Spleen (tissue), 11 donors: ENCODE measurements at regions not wholly inside any gene's neighbourhood (a gene's known extent, or its start where the extent isn't known, plus 50 kb on each side); places are given as distances from the start of the nearest gene placed in this dataset.

Experiments
- DNase-seq: peaks from one replicate; pipeline ENCODE4 v3.0.0-alpha.2; 2020
- H3K27ac ChIP-seq, 8 donors: fragments of 200-600 bp; sonication (generic) in 7 of 8; 1 replicate in 4 of 8; 2 replicates in 4 of 8; pipeline versions ENCODE4 v1.5.0 to v1.8.0; 2016 to 2021; ENCODE audit warnings: inconsistent platforms in 4 of 8, mild to moderate bottlenecking in 4 of 8, moderate library complexity in 1 of 8
- H3K27me3 ChIP-seq, 7 donors: fragments of 200-600 bp; sonication (generic) in 6 of 7; replicated peaks in 1 of 7; 1 replicate in 4 of 7; 2 replicates in 3 of 7; pipeline versions ENCODE4 v1.5.0 to v1.8.0; 2016 to 2021; ENCODE audit warnings: inconsistent platforms in 3 of 7, mild to moderate bottlenecking in 1 of 7
- H3K36me3 ChIP-seq, 6 donors: fragments of 200-600 bp; sonication (generic) in 5 of 6; 1 replicate in 4 of 6; 2 replicates in 2 of 6; pipeline versions ENCODE4 v1.5.0 to v1.8.0; 2016 to 2021; ENCODE audit warnings: inconsistent platforms in 2 of 6
- H3K4me1 ChIP-seq, 6 donors: fragments of 200-600 bp; sonication (generic) in 5 of 6; 1 replicate in 3 of 6; 2 replicates in 3 of 6; pipeline versions ENCODE4 v1.5.0 to v1.8.0; 2016 to 2021; ENCODE audit warnings: inconsistent platforms in 3 of 6
- H3K4me3 ChIP-seq, 8 donors: fragments of 200-600 bp; sonication (generic) in 7 of 8; 1 replicate in 4 of 8; 2 replicates in 4 of 8; pipeline versions ENCODE4 v1.5.0 to v1.8.0; 2016 to 2021; ENCODE audit warnings: inconsistent platforms in 4 of 8, mild to moderate bottlenecking in 4 of 8, moderate library complexity in 2 of 8
- H3K9me3 ChIP-seq, 8 donors: fragments of 200-600 bp; sonication (generic) in 7 of 8; 1 replicate in 4 of 8; 2 replicates in 4 of 8; pipeline versions ENCODE4 v1.5.0 to v1.8.0; 2016 to 2021; ENCODE audit warnings: inconsistent platforms in 4 of 8
- CTCF ChIP-seq, 11 experiments: fragments of 200-600 bp in 7 of 11; fragments of 450-650 bp in 4 of 11; sonication (generic) in 4 of 11; IDR thresholded peaks in 8 of 11; conservative IDR thresholded peaks in 3 of 11; 1 replicate in 7 of 11; 2 replicates in 4 of 11; pipeline versions ENCODE4 v1.4.0 to v1.8.0; 2016 to 2021; ENCODE audit warnings: antibody characterized with exemption in 11 of 11, inconsistent platforms in 4 of 11, mild to moderate bottlenecking in 1 of 11
- POLR2A ChIP-seq, 3 donors: fragments of 450-650 bp; IDR thresholded peaks; one replicate each; pipeline ENCODE4 v1.5.1; 2017; ENCODE audit warnings: antibody characterized with exemption in 3 of 3, mild to moderate bottlenecking in 1 of 3
- POLR2AphosphoS5 ChIP-seq, 3 donors: sonication (generic); formaldehyde crosslinking; IDR thresholded peaks; one replicate each; pipeline ENCODE4 v1.5.1; 2017; ENCODE audit warnings: antibody characterized with exemption in 3 of 3
- WGBS, 5 donors: extraction: QIAGEN DNeasy Blood & Tissue Kit in 3 of 5; methylation state at CpG; one replicate each; pipeline versions ENCODE4 v1.1.5 to v1.1.7; 2013 to 2018; 5-methylcytosine and 5-hydroxymethylcytosine counted together
- intact Hi-C: fragments of 100-400 bp; cut with DNase I; formaldehyde crosslinking; loops from one replicate; pipeline ENCODE4 v1.15.0; 2023; ENCODE audit warnings: low total_unique reads
- donor health status: healthy with polysubstance abuse.
- donor health status: DM: no; HTN: no; CAD: no; lungs with moderate emphysema.
- donor health status: DM: no; HTN: no; CAD: no.
- donor health status: Bipolar disorder and iron deficiency.
- donor health status: healthy.
- donor health status: DM: no; HTN: no; CAD: no.
- donor health status: DM: yes; HTN: yes; CAD: no.

- no peaks in the 10 kb centered on the region for H3K27me3 ChIP-seq
- H3K36me3 ChIP-seq = no peaks in the 10 kb centered on the region
- H3K4me3 ChIP-seq = no peak overlapping the region
- H3K9me3 ChIP-seq = no peaks in the 10 kb centered on the region
- no peak for DNase-seq
- no peaks in the 10 kb centered on the region for H3K4me1 ChIP-seq
- TF ChIP-seq POLR2AphosphoS5 (IDR thresholded peaks at IDR 0.05) (no peak), POLR2A (IDR thresholded peaks at IDR 0.05) (no peak), CTCF (IDR thresholded peaks at IDR 0.05 in 8 of 11, conservative IDR thresholded peaks at IDR 0.05 in 3 of 11) (no peak)
- WGBS, 5 donors = 85 to 92% (median 91%) methylated on average over 7 of the region's 7 CpGs
- H3K27ac ChIP-seq = no peak overlapping the region
- intact Hi-C loops = no loop called here
These were observed 78.2 kb upstream of the SOX2 start for GRCh38 chr3:181633556-181633955.

- no peaks in the 10 kb centered on the region for H3K36me3 ChIP-seq
- H3K4me3 ChIP-seq = no peak overlapping the region
- WGBS, 5 donors = 64 to 77% (median 71%) methylated on average over 3 of the region's 3 CpGs
- DNase-seq = no peak
- H3K27ac ChIP-seq = no peak overlapping the region
- H3K27me3 ChIP-seq = no peaks in the 10 kb centered on the region
- no peaks in the 10 kb centered on the region for H3K4me1 ChIP-seq
- intact Hi-C loops = no loop called here
- TF ChIP-seq POLR2A (IDR thresholded peaks at IDR 0.05) (no peak), POLR2AphosphoS5 (IDR thresholded peaks at IDR 0.05) (no peak), CTCF (IDR thresholded peaks at IDR 0.05 in 8 of 11, conservative IDR thresholded peaks at IDR 0.05 in 3 of 11) (no peak)
- H3K9me3 ChIP-seq = no peaks in the 10 kb centered on the region
These were observed 79.8 kb upstream of the SOX2 start for GRCh38 chr3:181631901-181632300.

DNA sequence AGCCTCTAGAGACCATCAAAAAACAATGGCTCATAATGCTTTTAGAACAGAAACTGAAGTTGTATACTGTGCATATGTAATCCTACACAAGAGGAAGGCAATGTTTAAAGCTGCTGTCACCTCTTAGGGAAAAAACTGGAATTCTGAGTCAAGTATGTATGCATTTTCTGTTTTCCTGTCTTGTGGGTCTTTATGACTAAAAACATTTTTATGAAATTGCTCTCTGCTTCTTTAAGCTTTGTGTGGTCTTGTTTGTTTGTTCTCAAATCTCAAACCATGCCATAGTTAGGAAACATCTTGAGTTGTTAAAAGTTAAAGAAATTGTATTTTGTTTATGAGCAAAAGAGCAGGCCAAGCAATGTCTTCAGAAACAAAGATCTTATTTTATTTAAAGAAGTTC is 80.9 kb upstream of the SOX2 start:
- H3K27ac ChIP-seq = no peak overlapping the region

GRCh38 chr3:181629711-181630110 is 82.0 kb upstream of the SOX2 start:
- H3K4me3 ChIP-seq = no peak overlapping the region
- H3K27me3 ChIP-seq = no peaks in the 10 kb centered on the region
- H3K4me1 ChIP-seq = no peaks in the 10 kb centered on the region
- no peak for TF ChIP-seq POLR2AphosphoS5 (IDR thresholded peaks at IDR 0.05)
- no peak for TF ChIP-seq POLR2A (IDR thresholded peaks at IDR 0.05)
- no peak for TF ChIP-seq CTCF (IDR thresholded peaks at IDR 0.05 in 8 of 11, conservative IDR thresholded peaks at IDR 0.05 in 3 of 11)
- no peak overlapping the region for H3K27ac ChIP-seq
- intact Hi-C loops = no loop called here
- no peaks in the 10 kb centered on the region for H3K9me3 ChIP-seq
- WGBS, 5 donors = 77 to 91% (median 86%) methylated on average over 3 of the region's 3 CpGs
- no peaks in the 10 kb centered on the region for H3K36me3 ChIP-seq
- no peak for DNase-seq

More for the DNA sequence above, 80.9 kb upstream of the SOX2 start:
- TF ChIP-seq POLR2A (IDR thresholded peaks at IDR 0.05) = no peak
- TF ChIP-seq POLR2AphosphoS5 (IDR thresholded peaks at IDR 0.05) = no peak
- no peak for TF ChIP-seq CTCF (IDR thresholded peaks at IDR 0.05 in 8 of 11, conservative IDR thresholded peaks at IDR 0.05 in 3 of 11)
- intact Hi-C loops = no loop called here
- no peak overlapping the region for H3K4me3 ChIP-seq
- no peaks in the 10 kb centered on the region for H3K27me3 ChIP-seq
- no peaks in the 10 kb centered on the region for H3K36me3 ChIP-seq
- no peak for DNase-seq
- H3K9me3 ChIP-seq = no peaks in the 10 kb centered on the region
- no peaks in the 10 kb centered on the region for H3K4me1 ChIP-seq
